Activated naive CD4-positive, alpha-beta T cell treated with anti-CD3 and anti-CD28 coated beads, Interleukin-2, amount 50 U/mL, for 72 hours (primary cell): ENCODE measurements at regions not wholly inside any gene's neighbourhood (a gene's known extent, or its start where the extent isn't known, plus 50 kb on each side); places are given as distances from the start of the nearest gene placed in this dataset.
A peak's percentile ranks its signal among the peaks of the same experiment; 100 is the strongest.
"Not testable (repeated sequence)": the region's sequence is repeated elsewhere in the genome, so short reads cannot be mapped to it uniquely, and the experiment has no call there.

Experiments
- ATAC-seq, 2 donors: fragments of 150-1000 bp; cut with Tn5 transposase; 2 replicates each; pipeline ENCODE4 v1.10.0; 2021; ENCODE audit warnings: mild to moderate bottlenecking in 2 of 2, moderate library complexity in 2 of 2
- DNase-seq, 2 donors: peaks; one replicate each; pipeline ENCODE4 v3.0.0; 2021 to 2022; ENCODE audit warnings: low spot score in 2 of 2
- H3K27ac Mint-ChIP-seq, 2 donors: one replicate each; pipeline ENCODE4 v1.8.0; 2022; ENCODE audit warnings: mild to moderate bottlenecking in 2 of 2, mixed read lengths in 2 of 2
- H3K36me3 Mint-ChIP-seq, 2 donors: one replicate each; pipeline ENCODE4 v1.8.0; 2022; ENCODE audit warnings: mixed read lengths in 2 of 2
- H3K9me3 Mint-ChIP-seq, 2 donors: one replicate each; pipeline ENCODE4 v1.8.0; 2022; ENCODE audit warnings: mixed read lengths in 2 of 2

- ATAC-seq (no peak), DNase-seq (no peak)
- Mint-ChIP-seq H3K36me3 (no peaks in the 10 kb centered on the region), H3K27ac (no peak overlapping the region), H3K9me3 (peaks cover 0 to 8% of the 10 kb centered on the region in 2 donors)
These were observed 284.4 kb upstream of the PFKP start for GRCh38 chr10:2782950-2783349.

GRCh38 chr10:2782265-2782664, 285.1 kb upstream of the PFKP start:
- Mint-ChIP-seq H3K36me3 (no peaks in the 10 kb centered on the region), H3K9me3 (peaks cover 0 to 8% of the 10 kb centered on the region in 2 donors), H3K27ac (no peak overlapping the region)
- ATAC-seq = no peak
- DNase-seq = no peak

GRCh38 chr10:2777666-2778355, 289.5 kb upstream of the PFKP start:
- H3K36me3 Mint-ChIP-seq = no peaks in the 10 kb centered on the region
- H3K27ac Mint-ChIP-seq = no peak overlapping the region
- no peak for ATAC-seq
- peaks cover 0 to 7% of the 10 kb centered on the region in 2 donors for H3K9me3 Mint-ChIP-seq
- DNase-seq = no peak

GRCh38 chr10:2772816-2773631, 294.3 kb upstream of the PFKP start:
- H3K9me3 Mint-ChIP-seq = peaks cover 0 to 3% of the 10 kb centered on the region in 2 donors
- DNase-seq (no peak), ATAC-seq (no peak)
- no peaks in the 10 kb centered on the region for H3K36me3 Mint-ChIP-seq
- no peak overlapping the region for H3K27ac Mint-ChIP-seq

GRCh38 chr10:2772135-2772534, 295.2 kb upstream of the PFKP start:
- DNase-seq (no peak), ATAC-seq (peak; percentile 53 to 71)
- peaks cover 1 to 3% of the 10 kb centered on the region in 2 donors for H3K9me3 Mint-ChIP-seq
- no peaks in the 10 kb centered on the region for H3K36me3 Mint-ChIP-seq
- no peak overlapping the region for H3K27ac Mint-ChIP-seq

GRCh38 chr10:2767293-2767692, 300.1 kb upstream of the PFKP start:
- ATAC-seq, H3K36me3 Mint-ChIP-seq, DNase-seq, H3K27ac Mint-ChIP-seq: not testable (repeated sequence)
- H3K9me3 Mint-ChIP-seq = peaks cover 6 to 14% of the 10 kb centered on the region in 2 donors

- no peak for DNase-seq
- Mint-ChIP-seq H3K36me3 (peaks cover 0 to 4% of the 10 kb centered on the region in 2 donors), H3K27ac (no peak overlapping the region), H3K9me3 (peaks cover 17 to 21% of the 10 kb centered on the region in 2 donors)
- no peak for ATAC-seq
These were observed 305.4 kb upstream of the PFKP start for GRCh38 chr10:2761971-2762370.

GRCh38 chr10:2761311-2761710, 306.0 kb upstream of the PFKP start:
- DNase-seq (no peak), ATAC-seq (no peak)
- peaks cover 0 to 4% of the 10 kb centered on the region in 2 donors for H3K36me3 Mint-ChIP-seq
- peaks cover 17 to 20% of the 10 kb centered on the region in 2 donors for H3K9me3 Mint-ChIP-seq
- no peak overlapping the region for H3K27ac Mint-ChIP-seq

- Mint-ChIP-seq H3K9me3 (peaks cover 12 to 20% of the 10 kb centered on the region in 2 donors), H3K36me3 (peaks cover 0 to 4% of the 10 kb centered on the region in 2 donors), H3K27ac (no peak overlapping the region)
- ATAC-seq = no peak
- no peak for DNase-seq
These were observed 306.6 kb upstream of the PFKP start for GRCh38 chr10:2760736-2761135.

GRCh38 chr10:2759233-2759632, 308.1 kb upstream of the PFKP start:
- H3K9me3 Mint-ChIP-seq = peaks cover 16% of the 10 kb centered on the region in 2 donors
- peaks cover 0 to 4% of the 10 kb centered on the region in 2 donors for H3K36me3 Mint-ChIP-seq
- no peak for DNase-seq
- no peak overlapping the region for H3K27ac Mint-ChIP-seq
- ATAC-seq = no peak

- Mint-ChIP-seq H3K27ac (no peak overlapping the region), H3K36me3 (no peaks in the 10 kb centered on the region)
- ATAC-seq = no peak
These were observed 312.4 kb upstream of the PFKP start for GRCh38 chr10:2754943-2755342.

GRCh38 chr10:2748287-2748686, 319.1 kb upstream of the PFKP start:
- Mint-ChIP-seq H3K36me3 (no peaks in the 10 kb centered on the region), H3K27ac (no peak overlapping the region), H3K9me3 (no peaks in the 10 kb centered on the region)
- DNase-seq (no peak), ATAC-seq (no peak)

More at GRCh38 chr10:2754943-2755342, 312.4 kb upstream of the PFKP start:
- H3K9me3 Mint-ChIP-seq = peaks cover 0 to 9% of the 10 kb centered on the region in 2 donors
- no peak for DNase-seq

GRCh38 chr10:2746638-2747037, 320.7 kb upstream of the PFKP start:
- no peak overlapping the region for H3K27ac Mint-ChIP-seq

GRCh38 chr10:2745666-2746065, 321.7 kb upstream of the PFKP start:
- no peak for ATAC-seq
- Mint-ChIP-seq H3K36me3 (no peaks in the 10 kb centered on the region), H3K27ac (no peak overlapping the region), H3K9me3 (no peaks in the 10 kb centered on the region)
- no peak for DNase-seq

More at GRCh38 chr10:2746638-2747037, 320.7 kb upstream of the PFKP start:
- Mint-ChIP-seq H3K9me3 (no peaks in the 10 kb centered on the region), H3K36me3 (no peaks in the 10 kb centered on the region)
- ATAC-seq (no peak), DNase-seq (no peak)

- no peak for DNase-seq
- Mint-ChIP-seq H3K27ac (no peak overlapping the region), H3K9me3 (no peaks in the 10 kb centered on the region), H3K36me3 (no peaks in the 10 kb centered on the region)
- ATAC-seq = no peak
These were observed 322.7 kb upstream of the PFKP start for GRCh38 chr10:2744547-2745200.

- Mint-ChIP-seq H3K36me3 (no peaks in the 10 kb centered on the region), H3K9me3 (peaks cover 4 to 9% of the 10 kb centered on the region in 2 donors), H3K27ac (no peak overlapping the region)
- no peak for ATAC-seq
- DNase-seq = no peak
These were observed 332.7 kb upstream of the PFKP start for GRCh38 chr10:2734603-2735002.

GRCh38 chr10:2733278-2733963, 333.9 kb upstream of the PFKP start:
- Mint-ChIP-seq H3K9me3 (peaks cover 4 to 9% of the 10 kb centered on the region in 2 donors), H3K27ac (no peak overlapping the region), H3K36me3 (no peaks in the 10 kb centered on the region)
- DNase-seq (no peak), ATAC-seq (no peak)
